Tibial nerve (tissue), 4 donors: ENCODE measurements at regions not wholly inside any gene's neighbourhood (a gene's known extent, or its start where the extent isn't known, plus 50 kb on each side); places are given as distances from the start of the nearest gene placed in this dataset.

Source experiments
- DNase-seq, 2 donors: peaks; one replicate each; pipeline ENCODE4 v3.0.0-alpha.2; 2019; ENCODE audit warnings: low spot score in 2 of 2
- H3K27ac ChIP-seq, 4 donors: fragments of 200-600 bp; sonication (generic) in 3 of 4; one replicate each; pipeline ENCODE4 v1.5.1; 2017 to 2019; ENCODE audit warnings: mild to moderate bottlenecking in 1 of 4
- H3K27me3 ChIP-seq, 2 donors: fragments of 200-600 bp; sonication (generic) in 1 of 2; one replicate each; pipeline versions ENCODE4 v1.5.1 to v1.6.0; 2017 to 2019
- H3K36me3 ChIP-seq, 3 donors: fragments of 200-600 bp; sonication (generic); one replicate each; pipeline ENCODE4 v1.5.1; 2018 to 2019
- H3K4me1 ChIP-seq, 4 donors: fragments of 200-600 bp; sonication (generic) in 3 of 4; one replicate each; pipeline ENCODE4 v1.5.1; 2017 to 2019
- H3K4me3 ChIP-seq, 4 donors: fragments of 200-600 bp; sonication (generic) in 3 of 4; one replicate each; pipeline ENCODE4 v1.5.1; 2017 to 2019; ENCODE audit warnings: mild to moderate bottlenecking in 1 of 4, moderate library complexity in 1 of 4
- H3K9me3 ChIP-seq, 4 donors: fragments of 200-600 bp; sonication (generic) in 3 of 4; one replicate each; pipeline ENCODE4 v1.5.1; 2017 to 2019
- EP300 ChIP-seq, 2 donors: sonication (generic); formaldehyde crosslinking; IDR thresholded peaks; one replicate each; pipeline ENCODE4 v1.6.1; 2017; ENCODE audit warnings: antibody characterized with exemption in 2 of 2, mild to moderate bottlenecking in 1 of 2
- POLR2A ChIP-seq, 2 donors: fragments of 450-650 bp; IDR thresholded peaks; one replicate each; pipeline ENCODE4 v1.6.1; 2017; ENCODE audit warnings: antibody characterized with exemption in 2 of 2, mild to moderate bottlenecking in 2 of 2, moderate library complexity in 2 of 2
- WGBS, 2 donors: methylation state at CpG; one replicate each; pipeline ENCODE4 v1.1.5; 2018; 5-methylcytosine and 5-hydroxymethylcytosine counted together
- TF ChIP-seq, protein P1 (sequence below), 5 experiments: fragments of 200-600 bp in 3 of 5; fragments of 450-650 bp in 2 of 5; sonication (generic) in 3 of 5; IDR thresholded peaks; one replicate each; pipeline ENCODE4 v1.5.1; 2016 to 2019; ENCODE audit warnings: antibody characterized with exemption in 5 of 5, mild to moderate bottlenecking in 3 of 5, moderate library complexity in 2 of 5

- Histone ChIP-seq H3K27ac (no peak overlapping the region), H3K4me3 (no peak overlapping the region), H3K4me1 (no peaks in the 10 kb centered on the region), H3K36me3 (no peaks in the 10 kb centered on the region), H3K9me3 (no peaks in the 10 kb centered on the region), H3K27me3 (no peaks in the 10 kb centered on the region)
- DNase-seq, result no peak
- WGBS, 2 donors, result 56 to 75% methylated on average over 2 of the region's 2 CpGs
- TF ChIP-seq POLR2A (IDR thresholded peaks at IDR 0.05) (no peak), EP300 (IDR thresholded peaks at IDR 0.05) (no peak)
- TF ChIP-seq, protein P1, sequence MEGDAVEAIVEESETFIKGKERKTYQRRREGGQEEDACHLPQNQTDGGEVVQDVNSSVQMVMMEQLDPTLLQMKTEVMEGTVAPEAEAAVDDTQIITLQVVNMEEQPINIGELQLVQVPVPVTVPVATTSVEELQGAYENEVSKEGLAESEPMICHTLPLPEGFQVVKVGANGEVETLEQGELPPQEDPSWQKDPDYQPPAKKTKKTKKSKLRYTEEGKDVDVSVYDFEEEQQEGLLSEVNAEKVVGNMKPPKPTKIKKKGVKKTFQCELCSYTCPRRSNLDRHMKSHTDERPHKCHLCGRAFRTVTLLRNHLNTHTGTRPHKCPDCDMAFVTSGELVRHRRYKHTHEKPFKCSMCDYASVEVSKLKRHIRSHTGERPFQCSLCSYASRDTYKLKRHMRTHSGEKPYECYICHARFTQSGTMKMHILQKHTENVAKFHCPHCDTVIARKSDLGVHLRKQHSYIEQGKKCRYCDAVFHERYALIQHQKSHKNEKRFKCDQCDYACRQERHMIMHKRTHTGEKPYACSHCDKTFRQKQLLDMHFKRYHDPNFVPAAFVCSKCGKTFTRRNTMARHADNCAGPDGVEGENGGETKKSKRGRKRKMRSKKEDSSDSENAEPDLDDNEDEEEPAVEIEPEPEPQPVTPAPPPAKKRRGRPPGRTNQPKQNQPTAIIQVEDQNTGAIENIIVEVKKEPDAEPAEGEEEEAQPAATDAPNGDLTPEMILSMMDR (IDR thresholded peaks at IDR 0.05), result no peak
Observed at GRCh38 chr5:164277720-164278119, 772.3 kb downstream of the MAT2B start.

DNA sequence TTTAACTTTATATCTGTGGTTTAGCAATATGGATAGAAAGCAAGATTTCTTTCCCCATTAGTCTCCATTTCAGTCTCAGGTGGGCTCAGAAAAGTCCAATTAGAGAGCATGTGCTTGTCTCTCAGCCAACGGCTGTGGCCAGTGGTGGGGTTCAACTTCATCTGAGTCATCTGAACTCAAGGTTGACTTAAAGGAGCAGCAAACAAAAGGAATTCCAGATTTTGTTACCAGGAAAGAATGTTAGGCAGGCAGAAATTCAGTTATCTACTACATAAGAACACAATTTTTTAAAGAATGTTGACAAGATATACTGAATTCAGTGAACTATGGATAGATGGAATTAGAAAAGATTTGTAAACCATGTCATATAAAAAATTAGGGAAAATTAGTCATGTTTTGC, 784.1 kb downstream of the MAT2B start:
- 42 to 54% methylated on average over 1 of the region's 1 CpG for WGBS, 2 donors
- TF ChIP-seq, protein P1 (IDR thresholded peaks at IDR 0.05), result no peak
- TF ChIP-seq EP300 (IDR thresholded peaks at IDR 0.05) (no peak), POLR2A (IDR thresholded peaks at IDR 0.05) (no peak)
- DNase-seq, result no peak
- H3K27me3 ChIP-seq, result no peaks in the 10 kb centered on the region
- H3K4me1 ChIP-seq, result no peaks in the 10 kb centered on the region
- H3K36me3 ChIP-seq, result no peaks in the 10 kb centered on the region
- H3K4me3 ChIP-seq, result no peak overlapping the region
- H3K27ac ChIP-seq, result no peak overlapping the region
- peaks cover 0 to 2% (median 0%) of the 10 kb centered on the region in 4 donors for H3K9me3 ChIP-seq

- no peak for DNase-seq
- TF ChIP-seq POLR2A (IDR thresholded peaks at IDR 0.05), result no peak
- no peak for TF ChIP-seq EP300 (IDR thresholded peaks at IDR 0.05)
- TF ChIP-seq, protein P1 (IDR thresholded peaks at IDR 0.05), result no peak
- 12 to 24% methylated on average over 14 of the region's 14 CpGs for WGBS, 2 donors
Observed at GRCh38 chr5:164296603-164297080, 791.2 kb downstream of the MAT2B start.

DNA sequence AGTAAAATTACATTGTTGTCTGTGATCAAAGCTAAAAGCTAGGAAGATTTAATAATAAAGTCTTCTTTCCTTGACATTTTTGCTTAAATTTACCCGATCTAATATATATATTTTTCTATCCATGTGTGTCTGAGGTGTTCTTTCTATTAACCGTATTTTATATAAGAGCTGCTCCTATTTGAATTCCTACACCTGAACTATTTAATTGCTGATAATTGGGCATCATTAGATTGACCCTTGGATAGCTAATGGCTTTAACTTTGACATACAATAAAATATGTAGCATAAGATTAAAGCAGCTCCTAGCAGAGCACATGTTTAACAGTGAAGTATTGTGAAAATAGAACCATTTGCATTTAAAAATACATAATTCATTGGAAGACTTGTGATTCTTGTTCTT, 792.7 kb downstream of the MAT2B start:
- no peak for DNase-seq
- Histone ChIP-seq H3K9me3 (no peaks in the 10 kb centered on the region), H3K27me3 (no peaks in the 10 kb centered on the region), H3K36me3 (no peaks in the 10 kb centered on the region), H3K4me1 (no peaks in the 10 kb centered on the region), H3K27ac (no peak overlapping the region), H3K4me3 (no peak overlapping the region)
- WGBS, 2 donors, result 75 to 81% methylated on average over 2 of the region's 2 CpGs
- TF ChIP-seq, protein P1 (IDR thresholded peaks at IDR 0.05), result no peak
- no peak for TF ChIP-seq POLR2A (IDR thresholded peaks at IDR 0.05)
- no peak for TF ChIP-seq EP300 (IDR thresholded peaks at IDR 0.05)

More at GRCh38 chr5:164296603-164297080, 791.2 kb downstream of the MAT2B start:
- no peak overlapping the region for H3K27ac ChIP-seq
- H3K27me3 ChIP-seq, result no peaks in the 10 kb centered on the region
- H3K36me3 ChIP-seq, result no peaks in the 10 kb centered on the region
- H3K4me3 ChIP-seq, result no peak overlapping the region
- no peaks in the 10 kb centered on the region for H3K9me3 ChIP-seq
- no peaks in the 10 kb centered on the region for H3K4me1 ChIP-seq

DNA sequence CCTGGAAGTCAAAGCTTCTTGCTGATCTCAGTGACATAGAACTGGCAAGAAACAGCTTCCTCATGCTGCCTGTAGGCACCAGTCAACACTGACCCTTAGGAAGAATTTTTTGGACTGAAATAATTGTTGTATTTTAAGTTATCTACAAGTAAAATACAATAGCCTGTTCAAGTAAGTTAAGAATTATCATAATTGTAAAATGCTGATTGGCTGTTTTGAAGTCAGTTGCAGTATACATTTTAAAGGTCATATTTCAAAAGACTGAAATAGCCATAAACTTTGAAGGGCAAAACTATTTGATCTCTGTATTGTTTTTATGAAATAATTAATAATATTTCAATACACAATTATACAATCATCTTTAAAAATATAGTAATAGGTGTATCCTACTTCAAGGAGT, 794.9 kb downstream of the MAT2B start:
- no peak for TF ChIP-seq EP300 (IDR thresholded peaks at IDR 0.05)
- TF ChIP-seq, protein P1 (IDR thresholded peaks at IDR 0.05), result no peak
- no peak for TF ChIP-seq POLR2A (IDR thresholded peaks at IDR 0.05)
- DNase-seq, result no peak
- H3K4me3 ChIP-seq, result no peak overlapping the region
- no peaks in the 10 kb centered on the region for H3K4me1 ChIP-seq
- no peak overlapping the region for H3K27ac ChIP-seq
- no peaks in the 10 kb centered on the region for H3K27me3 ChIP-seq
- H3K9me3 ChIP-seq, result no peaks in the 10 kb centered on the region
- H3K36me3 ChIP-seq, result no peaks in the 10 kb centered on the region
